ENCODE measurements at regions not wholly inside any gene's neighbourhood (a gene's known extent, or its start where the extent isn't known, plus 50 kb on each side); places are given as distances from the start of the nearest gene placed in this dataset.

DNA sequence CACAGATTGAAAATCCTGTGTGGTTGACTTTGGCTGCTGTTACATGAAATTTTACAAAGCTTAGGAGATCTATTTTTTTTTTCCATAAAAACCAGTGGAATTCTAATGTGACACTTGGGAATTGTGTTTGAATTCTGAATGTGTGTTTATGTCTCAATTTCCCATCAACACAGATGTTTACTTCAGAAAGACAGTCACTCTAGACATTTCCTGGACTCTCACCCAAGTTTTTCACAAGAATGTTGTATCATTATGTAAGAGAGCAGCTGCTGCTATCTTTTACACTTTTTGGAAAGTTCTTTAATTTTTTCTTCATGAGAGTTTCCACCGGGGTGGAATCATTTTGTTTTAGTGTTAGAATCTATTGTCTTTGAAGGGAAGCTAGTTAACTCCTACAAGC, 210.1 kb downstream of the GIPC2 start:
- CTCF ChIA-PET = no interaction called here
- no peak overlapping the region for H2AFZ ChIP-seq (ENCODE audit: insufficient read depth, low read depth, low read length, poor library complexity, severe bottlenecking)
- intact Hi-C loops (cut with micrococcal nuclease) = no loop called here
- Mint-ChIP-seq H3K27ac (no peak overlapping the region), H3K9me3 (ENCODE audit: insufficient read depth) (no peaks in the 10 kb centered on the region), H3K27me3 (peaks cover 3% of the 10 kb centered on the region), H3K4me1 (no peaks in the 10 kb centered on the region), H3K4me3 (no peak overlapping the region)
- ATAC-seq (ENCODE audit: low read depth) = no peak
- no peak for TF ChIP-seq EZH2 (IDR thresholded peaks at IDR 0.05; ENCODE audit: borderline replicate concordance, insufficient read depth, low read depth, low read length, poor library complexity, severe bottlenecking)
- TF ChIP-seq, protein P1, sequence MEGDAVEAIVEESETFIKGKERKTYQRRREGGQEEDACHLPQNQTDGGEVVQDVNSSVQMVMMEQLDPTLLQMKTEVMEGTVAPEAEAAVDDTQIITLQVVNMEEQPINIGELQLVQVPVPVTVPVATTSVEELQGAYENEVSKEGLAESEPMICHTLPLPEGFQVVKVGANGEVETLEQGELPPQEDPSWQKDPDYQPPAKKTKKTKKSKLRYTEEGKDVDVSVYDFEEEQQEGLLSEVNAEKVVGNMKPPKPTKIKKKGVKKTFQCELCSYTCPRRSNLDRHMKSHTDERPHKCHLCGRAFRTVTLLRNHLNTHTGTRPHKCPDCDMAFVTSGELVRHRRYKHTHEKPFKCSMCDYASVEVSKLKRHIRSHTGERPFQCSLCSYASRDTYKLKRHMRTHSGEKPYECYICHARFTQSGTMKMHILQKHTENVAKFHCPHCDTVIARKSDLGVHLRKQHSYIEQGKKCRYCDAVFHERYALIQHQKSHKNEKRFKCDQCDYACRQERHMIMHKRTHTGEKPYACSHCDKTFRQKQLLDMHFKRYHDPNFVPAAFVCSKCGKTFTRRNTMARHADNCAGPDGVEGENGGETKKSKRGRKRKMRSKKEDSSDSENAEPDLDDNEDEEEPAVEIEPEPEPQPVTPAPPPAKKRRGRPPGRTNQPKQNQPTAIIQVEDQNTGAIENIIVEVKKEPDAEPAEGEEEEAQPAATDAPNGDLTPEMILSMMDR (IDR thresholded peaks at IDR 0.05) = no peak
- peaks cover 0 to 3% (median 0%) of the 10 kb centered on the region in 4 experiments for H3K27me3 ChIP-seq (replicated peaks in 1 of 4; ENCODE audit: control extremely low read depth in 1 of 4, control insufficient read depth in 3 of 4, insufficient read depth in 4 of 4, low read length in 3 of 4)
- H3K36me3 ChIP-seq (replicated peaks in 1 of 2; ENCODE audit: control extremely low read depth in 1 of 2, control insufficient read depth in 1 of 2, extremely low read depth in 1 of 2, insufficient read depth in 2 of 2, low read length in 1 of 2) = no peaks in the 10 kb centered on the region
- H3K9me3 ChIP-seq (ENCODE audit: control extremely low read depth in 1 of 3, control insufficient read depth in 2 of 3, insufficient read depth in 1 of 3, low read length in 2 of 3) = peaks cover 0 to 11% (median 0%) of the 10 kb centered on the region in 3 donors
- no peak overlapping the region for H3K4me2 ChIP-seq (replicated peaks; ENCODE audit: low read depth, low read length, poor library complexity, severe bottlenecking)
- 100% methylated on average over 1 of the region's 1 CpG for WGBS (ENCODE audit: insufficient coverage)
- DNase-seq = no peak
- no peaks in the 10 kb centered on the region for H3K4me1 ChIP-seq (ENCODE audit: control insufficient read depth in 2 of 2, insufficient read depth in 2 of 2, low read length in 2 of 2)
- no peak overlapping the region for H3K4me3 ChIP-seq (ENCODE audit: control extremely low read depth in 1 of 5, extremely low read depth in 1 of 5, insufficient read depth in 1 of 5, low read depth in 2 of 5, low read length in 4 of 5)
- no peak overlapping the region for H3K9ac ChIP-seq (ENCODE audit: low read length)
- POLR2A ChIA-PET = no interaction called here
- no peaks in the 10 kb centered on the region for H3K79me2 ChIP-seq (ENCODE audit: control insufficient read depth, insufficient read depth, low read length)
- no peak overlapping the region for H3K27ac ChIP-seq (ENCODE audit: low read length in 2 of 2)
- H4K20me1 ChIP-seq (ENCODE audit: control insufficient read depth, insufficient read depth, low read length, poor library complexity, severe bottlenecking) = no peaks in the 10 kb centered on the region

- TF ChIP-seq EZH2 (IDR thresholded peaks at IDR 0.05; ENCODE audit: borderline replicate concordance, insufficient read depth, low read depth, low read length, poor library complexity, severe bottlenecking) = no peak
- TF ChIP-seq, protein P1 (IDR thresholded peaks at IDR 0.05) = no peak
- H3K79me2 ChIP-seq (ENCODE audit: control insufficient read depth, insufficient read depth, low read length) = no peaks in the 10 kb centered on the region
- ChIA-PET CTCF (no interaction called here), POLR2A (no interaction called here)
- Mint-ChIP-seq H3K27ac (no peak overlapping the region), H3K27me3 (no peaks in the 10 kb centered on the region), H3K4me1 (no peaks in the 10 kb centered on the region), H3K4me3 (no peak overlapping the region), H3K9me3 (ENCODE audit: insufficient read depth) (no peaks in the 10 kb centered on the region)
- no peak overlapping the region for H2AFZ ChIP-seq (ENCODE audit: insufficient read depth, low read depth, low read length, poor library complexity, severe bottlenecking)
- no peaks in the 10 kb centered on the region for H3K27me3 ChIP-seq (replicated peaks in 1 of 4; ENCODE audit: control extremely low read depth in 1 of 4, control insufficient read depth in 3 of 4, insufficient read depth in 4 of 4, low read length in 3 of 4)
- H4K20me1 ChIP-seq (ENCODE audit: control insufficient read depth, insufficient read depth, low read length, poor library complexity, severe bottlenecking) = no peaks in the 10 kb centered on the region
- intact Hi-C loops (cut with micrococcal nuclease) = no loop called here
- WGBS (ENCODE audit: insufficient coverage) = 54% methylated on average over 2 of the region's 2 CpGs
- H3K36me3 ChIP-seq (replicated peaks in 1 of 2; ENCODE audit: control extremely low read depth in 1 of 2, control insufficient read depth in 1 of 2, extremely low read depth in 1 of 2, insufficient read depth in 2 of 2, low read length in 1 of 2) = no peaks in the 10 kb centered on the region
- no peak for ATAC-seq (ENCODE audit: low read depth)
- no peak overlapping the region for H3K27ac ChIP-seq (ENCODE audit: low read length in 2 of 2)
- DNase-seq = no peak
- H3K4me2 ChIP-seq (replicated peaks; ENCODE audit: low read depth, low read length, poor library complexity, severe bottlenecking) = no peak overlapping the region
- no peak overlapping the region for H3K4me3 ChIP-seq (ENCODE audit: control extremely low read depth in 1 of 5, extremely low read depth in 1 of 5, insufficient read depth in 1 of 5, low read depth in 2 of 5, low read length in 4 of 5)
- peaks cover 0 to 3% (median 1%) of the 10 kb centered on the region in 3 donors for H3K9me3 ChIP-seq (ENCODE audit: control extremely low read depth in 1 of 3, control insufficient read depth in 2 of 3, insufficient read depth in 1 of 3, low read length in 2 of 3)
- H3K4me1 ChIP-seq (ENCODE audit: control insufficient read depth in 2 of 2, insufficient read depth in 2 of 2, low read length in 2 of 2) = no peaks in the 10 kb centered on the region
- no peak overlapping the region for H3K9ac ChIP-seq (ENCODE audit: low read length)
Observed at GRCh38 chr1:78263459-78263858, 217.7 kb downstream of the GIPC2 start.

Data from B cell (primary cell).